ENCODE measurements at regions not wholly inside any gene's neighbourhood (a gene's known extent, or its start where the extent isn't known, plus 50 kb on each side); places are given as distances from the start of the nearest gene placed in this dataset.

- TF ChIP-seq KLF9 (tag by site-specific recombination; IDR thresholded peaks at IDR 0.05; ENCODE audit: low read depth) (no peak), ZNF561 (tag by site-specific recombination; IDR thresholded peaks at IDR 0.05; ENCODE audit: borderline replicate concordance) (no peak), ZNF658 (tag by site-specific recombination; IDR thresholded peaks at IDR 0.05) (no peak), SALL2 (tag by site-specific recombination; IDR thresholded peaks at IDR 0.05; ENCODE audit: borderline replicate concordance) (no peak), ZNF76 (tag by site-specific recombination; IDR thresholded peaks at IDR 0.05; ENCODE audit: borderline replicate concordance, low read depth) (no peak), ZNF157 (tag by site-specific recombination; IDR thresholded peaks at IDR 0.05) (no peak), ZBTB7A (tag by site-specific recombination; IDR thresholded peaks at IDR 0.05; ENCODE audit: low read depth) (no peak), ZNF354C (tag by site-specific recombination; IDR thresholded peaks at IDR 0.05; ENCODE audit: borderline replicate concordance, low read depth) (no peak), ZNF785 (tag by site-specific recombination; IDR thresholded peaks at IDR 0.05) (no peak), ZNF645 (tag by site-specific recombination; IDR thresholded peaks at IDR 0.05) (no peak), ZSCAN16 (tag by site-specific recombination; IDR thresholded peaks at IDR 0.05) (no peak), IKZF3 (tag by site-specific recombination; IDR thresholded peaks at IDR 0.05) (no peak), ZNF692 (tag by site-specific recombination; IDR thresholded peaks at IDR 0.05) (no peak), OSR2 (tag by site-specific recombination; IDR thresholded peaks at IDR 0.05) (no peak), ZNF629 (tag by site-specific recombination; IDR thresholded peaks at IDR 0.05) (peak; percentile 73), ZNF211 (tag by site-specific recombination; IDR thresholded peaks at IDR 0.05; ENCODE audit: low read depth) (no peak), ZNF624 (tag by site-specific recombination; IDR thresholded peaks at IDR 0.05) (no peak), KLF17 (tag by site-specific recombination; IDR thresholded peaks at IDR 0.05) (no peak), ZNF146 (tag by site-specific recombination; IDR thresholded peaks at IDR 0.05) (no peak), ZNF521 (tag by site-specific recombination; IDR thresholded peaks at IDR 0.05) (no peak), ZNF501 (tag by site-specific recombination; IDR thresholded peaks at IDR 0.05) (peak; percentile 87), KLF1 (tag by site-specific recombination; IDR thresholded peaks at IDR 0.05) (no peak), ZNF600 (tag by site-specific recombination; IDR thresholded peaks at IDR 0.05) (no peak), HIC1 (tag by site-specific recombination; IDR thresholded peaks at IDR 0.05) (no peak), ZNF777 (tag by site-specific recombination; IDR thresholded peaks at IDR 0.05; ENCODE audit: borderline replicate concordance) (no peak), ZNF223 (tag by site-specific recombination; IDR thresholded peaks at IDR 0.05) (no peak), ZNF747 (tag by site-specific recombination; IDR thresholded peaks at IDR 0.05) (no peak), ZNF423 (tag by site-specific recombination; IDR thresholded peaks at IDR 0.05) (no peak), GFI1B (tag by site-specific recombination; IDR thresholded peaks at IDR 0.05) (peak; percentile 33; the same call in 1 of the 2 replicates), HOXC10 (CRISPR knock-in tag; IDR thresholded peaks at IDR 0.05) (no peak), ZNF133 (tag by site-specific recombination; IDR thresholded peaks at IDR 0.05) (no peak), ZNF555 (tag by site-specific recombination; conservative IDR thresholded peaks at IDR 0.05) (peak; percentile 98), ZNF830 (tag by site-specific recombination; IDR thresholded peaks at IDR 0.05; ENCODE audit: low read depth) (no peak), WT1 (tag by site-specific recombination; IDR thresholded peaks at IDR 0.05) (no peak), ZBTB26 (tag by site-specific recombination; optimal IDR thresholded peaks at IDR 0.05) (no peak), ZNF843 (tag by site-specific recombination; IDR thresholded peaks at IDR 0.05) (no peak)
These were observed 57.7 kb downstream of the RESF1 start (continued) for GRCh38 chr12:32016680-32017482.

Data from HEK293 (cell line).